Muscle of back (tissue), 3 donors: ENCODE measurements at regions not wholly inside any gene's neighbourhood (a gene's known extent, or its start where the extent isn't known, plus 50 kb on each side); places are given as distances from the start of the nearest gene placed in this dataset.

ENCODE experiments used
- DNase-seq, 3 donors: peaks; one replicate each; pipeline versions ENCODE4 v3.0.0 to v3.0.0-alpha.2; 2013

DNA sequence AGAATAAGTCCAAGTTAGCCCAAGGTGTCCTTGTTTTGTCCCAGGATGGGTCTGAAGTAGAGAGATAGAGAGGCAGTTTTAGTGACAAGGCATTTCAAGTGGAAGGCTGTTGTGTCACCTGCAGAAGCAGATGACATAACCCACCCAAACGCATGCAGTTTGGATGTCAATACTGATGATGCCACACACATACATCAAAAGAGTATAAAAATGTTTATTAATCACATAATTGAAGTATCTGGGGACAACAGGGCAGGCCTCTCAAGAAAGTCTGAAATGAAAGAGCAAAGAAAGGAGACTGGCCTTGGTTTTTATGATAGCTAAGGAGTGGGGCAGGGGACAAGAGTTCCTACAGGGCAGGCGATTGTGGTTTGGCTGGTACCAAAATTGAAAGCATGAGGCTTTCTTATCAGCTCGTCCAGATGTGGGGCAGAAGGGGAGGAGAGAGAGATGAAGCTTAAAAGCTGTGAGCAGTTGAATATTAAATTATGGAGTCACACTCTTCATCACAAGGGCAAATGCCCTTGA, 78.4 kb upstream of the TSPAN8 start:
- no peak for DNase-seq

DNA sequence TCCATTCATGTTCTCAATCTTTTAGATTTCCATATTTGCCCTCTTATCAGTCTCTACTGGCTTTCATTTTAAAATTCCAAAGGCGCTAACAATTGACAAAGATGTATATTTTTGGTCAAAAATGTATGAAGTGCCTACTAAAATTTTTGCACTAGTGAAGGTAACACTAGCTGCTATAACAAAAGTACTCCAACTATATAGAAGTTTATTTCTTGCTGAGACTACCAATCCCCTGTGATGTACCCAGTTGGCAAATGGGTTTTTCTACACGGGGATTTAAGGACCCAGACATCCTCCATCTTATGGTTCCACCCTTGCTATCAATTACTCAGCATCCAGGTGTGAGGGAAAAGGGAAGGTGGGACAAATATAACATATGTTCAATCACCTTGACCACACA, 75.3 kb upstream of the TSPAN8 start:
- no peak for DNase-seq

DNA sequence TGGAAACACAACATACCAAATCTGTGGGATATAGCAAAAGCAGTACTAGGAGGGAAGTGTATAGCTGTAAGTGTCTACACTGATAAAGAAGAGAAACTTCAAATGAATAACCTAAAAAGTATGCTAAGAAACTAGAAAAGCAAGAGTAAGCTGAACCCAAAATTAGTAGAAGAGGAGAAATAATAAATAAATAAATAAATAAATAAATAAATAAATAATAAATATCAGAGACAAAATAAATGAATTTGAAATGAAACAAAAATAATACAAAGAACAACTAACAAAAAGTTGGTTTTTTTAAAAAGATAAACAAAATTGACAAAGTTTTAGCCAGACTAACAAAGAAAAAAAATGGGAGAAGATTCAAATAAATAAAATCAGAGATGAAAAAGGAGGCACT, 72.7 kb upstream of the TSPAN8 start:
- no peak for DNase-seq

DNA sequence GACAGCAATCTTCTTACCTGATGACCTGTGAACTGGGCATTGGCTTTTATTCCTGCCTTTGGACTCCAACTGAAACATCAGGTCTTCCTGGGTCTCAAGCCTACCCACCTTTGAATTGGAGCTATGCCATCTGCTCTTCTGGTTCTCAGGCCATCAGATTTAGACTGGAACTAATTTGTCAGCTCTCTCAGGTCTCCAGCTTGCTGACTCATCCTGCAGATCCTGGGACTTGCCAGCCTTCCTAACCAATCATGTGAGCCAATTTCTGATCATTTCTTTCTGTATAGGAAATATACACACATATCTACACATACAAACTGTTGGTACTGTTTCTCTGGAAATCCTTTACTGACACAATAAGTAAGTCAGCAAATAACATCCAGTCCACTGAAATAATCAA, 65.3 kb upstream of the TSPAN8 start:
- DNase-seq = no peak

DNA sequence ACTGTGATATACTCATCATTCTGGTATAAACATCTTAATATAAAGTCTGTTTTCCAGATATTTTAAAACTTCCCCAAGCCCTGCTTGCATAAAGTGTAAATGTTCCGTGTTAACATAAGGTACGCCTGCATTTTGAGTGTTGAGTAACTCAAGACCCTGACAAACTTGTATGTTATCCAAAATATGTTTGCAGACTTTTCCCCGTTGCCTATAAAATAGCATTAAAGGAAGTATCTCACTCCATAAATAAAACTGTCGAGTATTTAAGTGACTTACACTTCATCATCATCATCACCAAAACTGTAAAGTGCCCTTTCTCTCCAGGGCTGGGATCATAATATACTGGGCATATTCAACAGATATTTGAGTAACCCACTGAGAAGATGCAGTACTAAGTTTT, 64.6 kb upstream of the TSPAN8 start:
- no peak for DNase-seq

DNA sequence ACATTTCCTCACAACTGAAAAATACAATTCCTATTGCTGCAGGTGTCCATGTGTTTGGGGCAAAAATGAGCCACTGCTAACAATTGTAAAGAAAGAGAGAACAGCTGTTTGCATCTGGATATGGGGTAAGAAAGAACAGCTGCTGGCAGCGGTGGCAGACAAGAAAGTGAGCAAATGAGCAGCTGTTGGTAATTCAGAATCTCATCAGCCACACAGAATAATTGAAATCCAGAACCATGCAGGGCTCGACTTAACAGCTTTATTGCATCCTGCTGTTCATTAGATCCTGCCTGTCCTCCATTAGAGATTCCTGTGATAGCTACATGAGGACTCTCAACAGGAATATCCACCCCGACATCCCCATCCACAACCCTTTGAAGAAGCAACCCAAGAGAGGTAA, 62.5 kb upstream of the TSPAN8 start:
- DNase-seq = peak in 1 of 3 donors; percentile 55

DNA sequence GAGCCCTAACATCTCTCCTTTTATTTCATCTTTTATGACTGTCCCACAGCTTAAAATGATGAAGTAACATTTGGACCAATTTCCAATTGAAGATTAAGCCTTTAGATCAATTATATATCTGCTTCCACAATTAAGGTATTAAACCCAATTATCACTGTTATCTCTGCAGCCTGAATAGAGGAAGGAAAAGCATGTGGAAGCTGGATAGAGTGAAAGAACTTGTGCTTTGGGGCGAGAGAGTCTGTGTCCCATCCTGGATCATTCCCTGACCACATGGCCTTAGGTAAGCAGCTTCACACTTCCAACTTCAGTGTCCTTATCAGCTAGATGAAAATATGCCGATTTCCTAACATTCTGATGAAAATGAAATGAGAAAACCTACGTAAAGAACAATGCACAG, 61.4 kb upstream of the TSPAN8 start:
- no peak for DNase-seq

DNA sequence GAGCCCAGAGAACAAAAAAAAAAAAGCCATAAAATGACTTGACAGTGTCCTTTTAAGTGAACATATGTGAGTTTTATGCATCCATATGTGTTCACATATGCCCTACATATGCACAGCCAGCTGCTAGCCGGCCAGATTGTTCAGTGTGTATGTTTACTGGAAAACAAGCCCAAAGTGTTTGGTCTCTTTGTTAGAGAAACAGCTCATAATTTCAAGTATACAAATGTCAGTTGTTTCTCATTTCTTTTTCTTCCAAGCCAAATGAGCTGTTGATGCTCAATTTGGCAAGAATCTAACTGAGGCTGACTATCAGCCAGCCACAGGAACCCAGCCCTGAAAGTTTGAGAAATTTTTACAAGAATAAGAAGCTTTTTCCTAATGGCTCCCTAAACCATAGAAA, 60.8 kb upstream of the TSPAN8 start:
- peak; percentile 52 to 86 (median 62) for DNase-seq

DNA sequence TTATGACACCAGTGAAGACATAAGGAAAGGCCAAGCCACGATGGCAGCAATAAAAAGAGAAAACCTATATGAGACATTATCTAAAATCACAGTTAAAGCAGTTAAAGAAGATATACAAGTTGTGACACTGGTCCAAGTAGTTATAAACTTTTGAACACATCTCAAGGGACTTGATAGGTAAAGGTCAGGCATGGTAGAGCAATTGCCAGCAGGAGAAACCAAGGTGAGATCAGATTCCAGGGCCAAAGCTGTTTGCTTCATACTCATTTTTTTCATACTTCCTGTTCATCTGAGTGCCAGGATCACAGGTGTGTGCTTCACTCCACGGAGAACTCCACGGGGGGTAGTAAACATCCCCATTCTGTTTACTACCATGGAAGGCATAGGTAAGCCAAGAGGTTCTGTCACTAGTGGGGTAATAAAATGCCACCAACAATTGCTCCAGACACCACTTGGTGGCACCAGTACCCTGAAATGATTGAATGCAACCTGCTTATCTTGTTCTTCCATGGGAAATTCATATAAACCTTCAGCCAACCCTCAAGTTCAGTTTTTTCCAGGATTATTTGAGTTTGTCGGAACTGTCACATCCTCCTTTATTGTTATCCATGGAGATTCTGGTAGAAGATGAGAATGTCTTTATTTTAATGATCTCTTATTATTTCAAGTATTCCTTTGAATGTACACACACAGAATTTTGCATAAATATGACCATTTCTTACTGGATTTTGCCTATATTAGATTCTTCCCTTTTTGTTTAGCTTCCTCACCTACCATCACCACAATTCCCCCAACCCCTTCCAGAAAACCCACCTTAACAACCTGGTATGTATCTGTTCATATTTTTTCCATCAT, 59.2 kb upstream of the TSPAN8 start:
- peak in 2 of 3 donors; percentile 22 to 43 for DNase-seq

DNA sequence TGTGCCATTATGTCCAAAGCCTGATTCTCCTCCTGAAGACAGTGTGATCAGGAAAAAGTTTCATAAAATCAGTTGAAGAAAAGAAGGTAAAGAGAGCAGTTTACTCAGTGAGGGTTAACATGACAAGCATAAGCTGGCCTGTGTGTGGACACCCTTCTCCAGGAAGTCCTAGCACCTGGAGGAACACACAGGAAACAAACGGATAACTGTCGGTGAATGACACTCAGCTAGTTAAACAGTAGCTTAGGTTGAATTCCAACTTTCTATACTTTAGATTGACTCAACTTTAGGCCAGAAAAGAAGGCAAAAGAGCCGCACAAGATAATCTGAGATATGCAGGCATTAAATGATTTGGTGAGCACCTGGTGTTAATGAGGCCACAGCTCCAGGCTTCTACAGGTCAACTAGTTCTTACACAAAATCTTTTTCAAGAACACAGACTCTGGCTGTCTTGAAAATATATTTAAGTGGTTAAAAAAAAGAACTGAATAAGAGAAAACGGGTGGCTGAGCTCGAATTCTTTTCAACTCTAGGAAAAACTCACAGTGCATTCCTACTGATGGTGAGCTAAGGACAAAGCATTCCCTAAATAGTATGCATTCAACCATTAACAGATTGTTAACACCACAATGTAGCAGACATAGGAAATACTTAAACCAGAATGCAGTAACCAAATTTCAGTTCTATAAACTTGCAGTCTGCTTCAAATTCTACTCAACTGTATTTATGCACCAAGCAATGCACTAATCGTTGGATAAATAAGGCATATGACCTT, 56.9 kb upstream of the TSPAN8 start:
- no peak for DNase-seq

DNA sequence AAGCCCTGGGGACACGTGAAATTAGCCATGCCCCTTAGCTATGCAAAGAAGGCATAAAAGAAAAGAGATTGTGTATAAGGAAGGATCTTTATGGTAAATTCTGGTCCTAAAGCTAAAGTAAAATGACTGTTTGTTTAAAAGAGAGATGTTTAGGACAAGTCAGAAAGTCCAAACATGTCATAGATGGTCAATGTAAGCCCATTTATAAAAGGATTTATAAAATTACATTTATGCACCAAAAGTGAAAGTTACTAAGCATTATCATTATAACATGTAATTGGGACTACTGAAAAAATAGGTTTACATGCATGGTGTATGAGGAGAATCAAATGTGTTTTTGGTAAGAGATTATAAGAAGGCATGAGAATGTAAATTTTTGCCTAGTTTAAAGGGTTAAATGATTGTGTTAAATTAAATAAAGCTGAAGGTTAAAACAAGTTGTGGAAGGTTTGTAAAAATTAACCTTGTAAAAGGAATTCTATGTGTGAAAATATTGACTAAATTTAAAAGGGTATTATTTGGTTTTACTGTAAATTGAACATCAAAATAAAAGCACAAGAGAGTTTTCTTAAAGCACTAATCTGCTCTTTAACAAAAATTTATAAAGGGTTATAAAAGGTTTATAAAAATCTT, 50.4 kb upstream of the TSPAN8 start:
- no peak for DNase-seq
